Gastroesophageal sphincter (tissue), 2 donors: ENCODE measurements at regions not wholly inside any gene's neighbourhood (a gene's known extent, or its start where the extent isn't known, plus 50 kb on each side); places are given as distances from the start of the nearest gene placed in this dataset.

ENCODE experiments used
- POLR2A ChIP-seq, 2 donors: fragments of 450-650 bp; IDR thresholded peaks; one replicate each; pipeline ENCODE4 v1.6.1; 2017; ENCODE audit warnings: antibody characterized with exemption in 2 of 2, mild to moderate bottlenecking in 2 of 2, moderate library complexity in 1 of 2
- POLR2AphosphoS5 ChIP-seq: sonication (generic); formaldehyde crosslinking; IDR thresholded peaks from one replicate; pipeline ENCODE4 v1.6.1; 2017; ENCODE audit warnings: antibody characterized with exemption

DNA sequence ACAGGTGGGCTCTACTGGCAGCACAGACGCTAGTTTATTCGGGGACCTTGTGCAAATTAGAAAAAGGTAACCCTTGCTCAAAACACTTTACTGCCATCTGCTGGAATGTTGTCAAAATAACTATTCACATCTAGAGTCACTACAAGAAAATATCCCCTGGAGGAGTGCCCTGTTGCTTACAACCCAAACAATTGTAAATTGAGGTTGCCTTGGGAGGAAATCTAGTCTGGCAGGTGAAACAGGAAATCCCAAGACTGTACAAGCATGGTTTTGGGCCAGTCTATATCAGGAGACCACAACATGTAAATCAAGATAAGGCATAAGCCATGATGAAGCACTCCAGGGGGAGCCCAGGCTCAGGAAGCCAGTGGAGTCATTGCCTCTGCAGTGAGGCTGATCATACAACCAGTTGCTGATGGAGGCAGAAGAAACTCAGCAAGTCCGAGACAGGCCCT lies 136.8 kb upstream of the ACP3 start:
- TF ChIP-seq POLR2AphosphoS5 (no peak), POLR2A (IDR thresholded peaks at IDR 0.05) (no peak)
